Testis (tissue), 2 donors: ENCODE measurements at regions not wholly inside any gene's neighbourhood (a gene's known extent, or its start where the extent isn't known, plus 50 kb on each side); places are given as distances from the start of the nearest gene placed in this dataset.

ENCODE experiments used
- CTCF ChIP-seq, 3 experiments: fragments of 450-650 bp in 2 of 3; fragments of 200-600 bp in 1 of 3; sonication (generic) in 1 of 3; IDR thresholded peaks; one replicate each; pipeline ENCODE4 v1.5.1; 2016 to 2019; ENCODE audit warnings: antibody characterized with exemption in 3 of 3, mild to moderate bottlenecking in 2 of 3, moderate library complexity in 1 of 3
- POLR2A ChIP-seq: fragments of 450-650 bp; IDR thresholded peaks from one replicate; pipeline ENCODE4 v1.6.1; 2017; ENCODE audit warnings: antibody characterized with exemption, mild to moderate bottlenecking, moderate library complexity

GRCh38 chr22:48676266-48677167 is 1151.2 kb downstream of the BRD1 start:
- TF ChIP-seq CTCF (IDR thresholded peaks at IDR 0.05) (no peak), POLR2A (no peak)
